GM19239 (cell line): ENCODE measurements at regions not wholly inside any gene's neighbourhood (a gene's known extent, or its start where the extent isn't known, plus 50 kb on each side); places are given as distances from the start of the nearest gene placed in this dataset.

Experiments
- DNase-seq: peaks from one replicate; pipeline ENCODE4 v3.0.0; 2011; ENCODE audit warnings: low spot score; ENCODE audit not compliant: insufficient read length
- FAIRE-seq: peaks from 2 replicates; lab custom pipeline; 2011; peaks lifted over from hg19 to GRCh38; lab: Jason Lieb, UNC

DNA sequence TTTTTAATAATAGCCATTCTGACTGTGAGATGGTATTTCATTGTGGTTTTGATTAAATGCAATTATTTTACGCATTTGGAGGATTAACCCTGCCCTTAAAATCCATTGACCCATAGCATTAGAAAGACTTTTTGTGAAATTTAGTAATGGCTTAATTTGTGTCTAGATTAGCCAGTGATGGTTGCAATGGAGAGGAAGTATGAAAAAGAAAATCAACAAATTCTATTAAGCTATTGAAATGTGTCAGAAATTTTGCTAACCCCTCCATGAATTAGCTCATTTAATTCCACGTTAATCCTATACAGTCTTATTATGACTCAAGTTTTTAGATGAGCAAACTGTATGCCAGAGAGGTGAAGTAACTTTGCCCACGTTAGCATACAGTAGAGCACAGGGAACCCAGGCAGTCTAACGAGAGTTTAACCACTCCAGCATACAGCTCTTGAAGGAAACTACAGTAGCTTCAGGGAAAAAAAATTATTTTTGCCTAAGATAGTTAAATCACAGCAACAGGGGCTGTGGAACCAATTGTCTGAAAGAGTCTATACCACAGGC lies 158.2 kb upstream of the PPP2R2B start:
- no peak for FAIRE-seq

GRCh38 chr5:147037515-147038205 lies 159.1 kb upstream of the PPP2R2B start:
- no peak for FAIRE-seq
- DNase-seq: no peak

More for the DNA sequence above, 158.2 kb upstream of the PPP2R2B start:
- DNase-seq: no peak

DNA sequence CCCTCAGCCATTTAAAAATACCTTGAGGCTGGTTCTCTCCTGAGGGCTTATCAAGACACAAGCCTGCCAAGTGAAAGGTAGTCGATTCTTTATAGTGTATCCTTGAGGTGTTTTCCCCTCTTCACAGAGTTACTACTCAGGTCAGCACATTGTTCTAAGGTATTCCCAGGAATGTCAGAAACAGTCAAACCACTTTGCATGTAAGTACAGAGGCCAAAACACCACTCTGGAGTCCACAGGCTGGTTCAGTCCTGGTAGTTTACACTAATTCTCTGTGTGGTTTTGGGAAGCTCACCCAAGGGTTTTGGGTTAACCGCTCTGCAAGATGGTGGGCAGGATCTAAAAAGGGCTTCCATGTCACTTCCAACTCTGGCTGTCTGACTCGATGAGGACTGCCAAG lies 162.3 kb upstream of the PPP2R2B start:
- DNase-seq: no peak
- no peak for FAIRE-seq

DNA sequence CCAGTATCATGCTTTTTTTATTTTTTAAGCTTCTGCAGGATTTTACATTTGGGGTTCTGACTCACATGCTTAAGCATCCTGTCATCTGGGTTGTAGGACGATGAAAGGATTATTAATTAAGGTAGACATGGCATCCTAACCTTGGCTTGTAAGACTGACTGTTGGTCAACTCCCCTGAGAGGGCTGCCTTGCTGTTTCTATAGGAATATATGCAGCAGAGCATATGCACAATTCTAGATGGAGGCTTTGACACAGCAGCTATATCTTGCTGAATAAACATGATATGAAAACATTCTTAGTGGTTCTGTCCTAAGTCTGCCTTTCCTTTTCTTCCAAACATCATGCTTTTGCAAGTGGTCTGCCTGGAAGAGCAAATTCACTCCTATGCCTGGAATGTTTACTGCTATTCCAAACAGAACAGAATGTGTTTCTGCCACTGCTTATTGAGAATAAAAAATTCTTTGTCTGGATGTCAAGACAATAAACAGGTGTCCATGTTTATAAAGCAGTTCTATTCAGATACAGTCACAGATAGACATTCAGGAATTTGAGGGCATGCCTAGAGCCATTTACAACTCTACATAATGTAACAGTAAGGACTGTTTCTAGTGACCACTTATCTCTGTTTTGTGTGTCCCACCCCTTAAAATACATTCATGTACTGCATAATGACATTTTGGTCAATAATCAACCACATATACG lies 166.2 kb upstream of the PPP2R2B start:
- DNase-seq (no peak), FAIRE-seq (no peak)

DNA sequence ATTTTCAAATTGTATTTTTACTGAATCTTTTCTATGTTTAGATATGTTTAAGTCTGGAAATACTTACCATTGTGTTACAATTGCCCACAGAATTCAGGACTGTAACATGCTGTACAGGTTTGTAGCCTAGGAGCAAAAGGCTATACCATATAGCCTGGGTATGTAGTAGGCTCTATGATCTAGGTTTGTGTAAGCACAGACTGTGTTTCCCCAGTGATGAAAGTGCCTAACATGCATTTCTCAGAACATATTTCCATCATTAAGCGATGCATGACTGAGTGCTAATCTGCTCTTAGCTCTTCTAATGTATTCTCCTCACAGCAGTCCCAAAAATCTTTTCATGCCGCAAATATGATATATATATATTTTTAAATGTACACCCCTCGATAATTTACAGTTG lies 166.7 kb upstream of the PPP2R2B start:
- no peak for FAIRE-seq
- no peak for DNase-seq

DNA sequence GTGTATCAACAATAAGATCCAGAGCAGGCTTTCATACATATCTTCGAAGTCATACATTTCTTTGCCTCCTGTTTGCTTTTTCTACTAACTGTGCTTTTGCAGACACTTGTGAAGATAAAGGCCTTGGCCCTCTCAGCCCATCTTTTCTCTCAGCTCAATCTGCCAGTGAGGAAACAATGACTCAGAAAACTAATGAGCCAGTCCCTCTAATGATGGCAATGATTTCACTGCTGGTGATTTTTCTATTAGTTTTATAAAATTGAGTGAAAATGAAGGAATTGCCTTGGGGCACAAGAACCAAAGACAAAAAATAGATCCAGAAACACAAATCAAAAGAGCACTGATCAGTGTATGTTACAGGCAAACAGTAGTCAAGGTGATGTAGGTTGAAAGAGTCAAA lies 167.7 kb upstream of the PPP2R2B start:
- no peak for FAIRE-seq
- DNase-seq: no peak

DNA sequence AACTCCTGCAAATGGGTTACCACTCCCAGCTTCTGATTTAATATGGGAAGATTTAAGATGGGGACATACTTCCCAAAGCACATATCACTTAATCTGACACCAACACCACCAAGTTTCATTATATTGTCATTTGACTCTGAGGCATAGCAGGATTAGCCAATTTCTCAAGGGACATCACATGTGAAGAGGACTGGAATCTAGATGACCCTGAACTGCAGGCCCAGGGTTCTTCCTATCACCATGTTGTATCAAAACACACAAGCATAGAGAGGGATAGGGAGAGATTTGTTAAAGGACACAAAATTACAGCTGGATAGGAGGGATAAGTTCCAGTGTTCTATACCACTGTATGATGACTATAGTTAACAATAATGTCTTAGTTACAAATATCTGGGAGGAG lies 168.3 kb upstream of the PPP2R2B start:
- no peak for FAIRE-seq
- no peak for DNase-seq

- DNase-seq (no peak), FAIRE-seq (no peak)
These were observed 171.2 kb upstream of the PPP2R2B start for GRCh38 chr5:147049764-147050163.

DNA sequence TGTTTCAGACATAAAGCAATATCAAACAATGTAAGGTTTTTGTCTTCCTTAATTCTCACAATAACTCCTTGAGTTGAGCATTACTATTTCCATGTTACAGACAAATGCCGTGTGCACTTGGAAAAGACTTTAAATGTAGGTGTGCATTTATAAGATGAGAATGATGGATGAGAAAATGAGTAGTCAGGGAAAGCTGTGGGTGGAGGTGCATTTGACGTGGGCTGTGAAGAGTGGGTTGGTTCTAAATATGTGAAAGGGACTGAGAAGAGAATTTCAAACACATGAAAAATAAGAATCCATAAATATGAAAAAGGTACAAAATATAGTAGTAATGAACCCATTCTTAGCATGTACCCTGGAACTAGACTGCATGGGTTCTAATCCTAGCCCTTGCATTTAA lies 171.6 kb upstream of the PPP2R2B start:
- no peak for FAIRE-seq
- no peak for DNase-seq

DNA sequence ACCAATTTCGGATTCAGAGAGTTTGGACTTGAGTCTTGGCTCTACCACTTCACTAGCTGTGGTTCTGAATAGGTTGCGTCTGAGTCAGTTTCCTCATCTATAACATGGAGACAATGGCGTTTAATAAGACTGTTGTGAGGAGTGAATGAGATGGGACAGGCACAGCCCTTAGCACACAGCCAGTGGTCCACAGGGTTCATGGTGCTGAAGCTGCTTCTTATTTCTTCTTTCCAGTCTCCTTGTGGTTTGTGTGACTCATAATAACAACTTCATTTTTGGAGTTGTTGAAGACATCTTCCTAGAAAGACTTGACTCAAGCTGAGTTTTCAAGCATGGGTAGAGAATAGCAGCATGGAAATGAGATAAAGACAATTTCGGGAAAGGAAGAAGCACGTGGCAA lies 172.6 kb upstream of the PPP2R2B start:
- FAIRE-seq (no peak), DNase-seq (no peak)

DNA sequence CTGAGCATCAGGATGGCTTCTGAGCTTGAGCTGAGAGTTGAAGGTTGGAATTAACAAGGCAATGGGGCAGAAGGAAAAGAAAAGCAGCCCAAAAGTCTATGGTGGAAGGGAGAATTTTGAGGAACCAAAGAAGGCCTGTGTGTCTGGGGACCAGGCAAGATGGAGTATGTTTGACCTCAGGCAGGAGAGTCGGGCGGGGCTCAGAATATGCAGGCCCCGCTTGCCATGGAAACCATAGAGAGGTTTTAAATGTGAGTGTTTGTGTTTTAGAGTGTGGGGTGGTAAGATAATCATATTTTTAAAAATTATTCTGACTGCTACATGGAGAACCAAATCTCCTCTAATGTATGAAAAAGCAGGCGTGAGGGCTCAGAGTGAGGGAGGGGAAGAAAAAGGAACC lies 174.0 kb upstream of the PPP2R2B start:
- FAIRE-seq (no peak), DNase-seq (no peak)

GRCh38 chr5:147055089-147055826 lies 176.7 kb upstream of the PPP2R2B start:
- DNase-seq (no peak), FAIRE-seq (no peak)

- DNase-seq (no peak), FAIRE-seq (no peak)
These were observed 177.5 kb upstream of the PPP2R2B start for GRCh38 chr5:147055850-147056566.

- DNase-seq: no peak
- no peak for FAIRE-seq
These were observed 177.8 kb upstream of the STK32A start for GRCh38 chr5:147057051-147057450.

- DNase-seq: no peak
- no peak for FAIRE-seq
These were observed 173.4 kb upstream of the STK32A start for GRCh38 chr5:147061431-147061830.

GRCh38 chr5:147062427-147062826 lies 172.4 kb upstream of the STK32A start:
- DNase-seq (no peak), FAIRE-seq (no peak)

DNA sequence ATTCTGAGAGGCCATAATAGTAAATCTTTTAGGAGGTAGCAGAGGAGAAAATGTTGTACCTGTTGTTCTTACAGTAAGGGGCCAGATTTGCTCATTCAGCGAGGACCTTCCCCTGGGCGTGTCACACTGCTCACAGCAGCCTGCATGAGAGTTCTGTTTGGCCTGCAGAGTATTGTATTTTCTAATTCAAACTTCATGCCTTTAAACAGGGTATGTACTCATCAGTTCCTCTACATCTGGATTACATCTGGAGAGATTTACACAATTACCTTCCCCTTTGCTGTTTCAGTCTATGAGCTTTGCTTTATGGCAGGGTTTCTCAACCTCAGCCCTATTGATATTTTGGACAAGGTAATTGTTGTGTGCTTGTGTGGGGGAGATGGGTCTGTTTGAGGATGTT lies 170.9 kb upstream of the STK32A start:
- no peak for FAIRE-seq
- no peak for DNase-seq

DNA sequence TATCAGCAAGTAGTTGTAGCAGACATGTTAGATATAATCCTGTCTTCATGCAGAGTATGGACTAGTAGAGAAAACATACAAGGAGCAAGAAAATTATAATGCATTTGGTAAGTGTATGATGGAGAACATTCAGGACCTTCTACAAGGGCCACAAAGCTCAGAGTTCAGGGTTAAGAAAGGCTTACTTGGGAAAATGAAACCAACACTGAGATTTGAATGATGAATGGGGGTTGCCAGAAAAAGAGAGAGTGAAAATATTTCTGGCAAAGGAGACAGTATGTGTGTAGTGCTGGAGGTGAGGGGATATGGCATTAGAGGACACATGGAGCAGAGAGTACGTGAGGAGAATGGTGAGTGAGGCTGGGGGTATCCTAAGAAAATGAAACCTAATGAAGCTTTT lies 169.8 kb upstream of the STK32A start:
- no peak for DNase-seq
- no peak for FAIRE-seq

DNA sequence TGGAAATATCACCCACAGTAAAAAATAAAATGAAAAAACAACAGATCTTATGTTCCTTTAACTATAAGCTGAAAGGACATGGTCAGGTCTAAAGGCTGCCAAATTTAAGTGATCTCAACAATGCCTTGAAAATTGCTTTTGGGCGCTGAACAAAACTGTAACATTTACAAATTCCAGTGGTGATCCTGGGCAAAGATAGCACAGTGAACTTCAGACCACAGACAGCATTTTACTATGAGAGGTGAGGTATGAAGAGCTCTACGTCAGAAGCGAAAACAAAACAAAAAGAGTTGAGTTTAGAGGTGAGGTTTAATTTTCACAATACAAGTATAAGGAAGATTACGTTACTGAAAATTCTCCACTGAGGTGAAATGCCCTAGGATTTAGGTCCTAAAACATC lies 165.8 kb upstream of the STK32A start:
- FAIRE-seq (no peak), DNase-seq (no peak)

GRCh38 chr5:147072622-147073021 lies 162.2 kb upstream of the STK32A start:
- FAIRE-seq: no peak
- no peak for DNase-seq
